HEK293T (cell line): ENCODE measurements at regions not wholly inside any gene's neighbourhood (a gene's known extent, or its start where the extent isn't known, plus 50 kb on each side); places are given as distances from the start of the nearest gene placed in this dataset.

Experiments
- BHLHE40 ChIP-seq: fragments of 450-650 bp; IDR thresholded peaks from 2 replicates; pipeline ENCODE4 v1.6.1; 2016; ENCODE audit warnings: mild to moderate bottlenecking, moderate library complexity, borderline replicate concordance
- HDGF ChIP-seq: fragments of 450-650 bp; IDR thresholded peaks from 2 replicates; pipeline ENCODE4 v1.6.1; 2017; ENCODE audit warnings: antibody characterized with exemption, borderline replicate concordance
- LEF1 ChIP-seq: fragments of 450-650 bp; IDR thresholded peaks from 2 replicates; pipeline ENCODE4 v1.6.1; 2017; ENCODE audit warnings: mild to moderate bottlenecking, borderline replicate concordance
- SP1 ChIP-seq: fragments of 450-650 bp; IDR thresholded peaks from 2 replicates; pipeline ENCODE4 v1.6.1; 2017

GRCh38 chr4:188552741-188553275, 413.6 kb downstream of the TRIML1 start:
- TF ChIP-seq LEF1 (no peak), SP1 (no peak), HDGF (no peak), BHLHE40 (no peak)
